GM19463 (cell line): ENCODE measurements at regions not wholly inside any gene's neighbourhood (a gene's known extent, or its start where the extent isn't known, plus 50 kb on each side); places are given as distances from the start of the nearest gene placed in this dataset.
"Not testable (repeated sequence)": the region's sequence is repeated elsewhere in the genome, so short reads cannot be mapped to it uniquely, and the experiment has no call there.

ENCODE experiments used
- ATAC-seq: cut with Tn5 transposase; IDR thresholded peaks from one replicate; pipeline ENCODE4 v1.9.1; 2021; ENCODE audit warnings: mild to moderate bottlenecking, moderate library complexity; ENCODE audit not compliant: unreplicated experiment

DNA sequence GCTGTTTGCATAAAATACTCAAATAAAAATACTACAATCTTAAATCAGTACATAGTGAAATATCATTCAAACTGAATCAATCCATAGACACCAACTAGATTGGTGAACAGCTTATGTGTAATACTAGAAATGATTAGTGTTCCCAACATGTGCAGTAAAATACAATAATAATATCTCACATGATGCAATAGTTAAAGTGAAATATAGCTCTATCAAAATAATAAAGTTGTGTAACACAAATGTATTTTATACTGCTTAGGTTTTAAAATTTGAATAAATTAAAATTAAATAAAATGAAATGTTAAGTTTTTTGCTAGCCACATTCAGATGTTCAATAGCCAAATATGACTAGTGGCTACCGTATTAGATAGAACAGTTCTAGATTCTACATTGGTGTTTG is 714.1 kb downstream of the ZNF385D start:
- no peak for ATAC-seq

DNA sequence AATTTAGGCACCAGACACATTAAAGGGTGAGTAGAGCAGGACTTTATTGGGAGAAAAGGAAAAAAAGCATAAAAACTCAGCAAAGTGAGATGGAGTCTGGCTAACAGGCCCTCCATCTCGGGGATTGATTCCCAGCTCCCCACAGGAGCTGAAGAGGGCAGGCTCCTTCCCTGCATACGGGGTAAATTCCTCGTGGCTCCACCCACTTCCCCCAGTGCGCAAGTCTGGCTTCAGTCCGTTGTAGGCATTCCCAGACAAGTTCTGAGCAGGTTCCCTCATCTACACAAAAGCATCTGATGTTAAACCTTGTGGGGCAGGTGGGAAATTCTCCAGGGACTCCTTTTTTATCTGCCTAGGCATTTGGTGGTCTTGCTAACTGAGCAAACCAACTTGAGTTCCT is 722.6 kb downstream of the ZNF385D start:
- no peak for ATAC-seq

DNA sequence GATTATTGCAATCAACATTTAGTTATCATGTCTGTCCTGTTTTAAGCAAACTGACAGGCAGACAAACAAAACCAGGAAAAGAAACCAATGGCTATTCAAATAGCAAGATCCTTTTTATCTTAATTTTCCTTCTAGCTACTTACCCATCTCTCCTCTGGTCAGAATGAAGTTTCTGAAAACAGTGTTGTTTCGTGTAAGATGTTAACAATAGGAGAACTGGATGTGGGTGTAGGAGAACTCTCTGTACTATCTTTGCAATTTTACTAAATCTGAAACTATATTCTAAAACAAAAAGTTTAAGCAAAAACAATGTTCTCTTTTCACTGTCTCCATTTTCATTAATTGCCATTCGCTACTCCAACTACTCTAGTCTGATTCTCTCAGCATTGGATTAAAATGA is 726.4 kb downstream of the ZNF385D start:
- no peak for ATAC-seq

DNA sequence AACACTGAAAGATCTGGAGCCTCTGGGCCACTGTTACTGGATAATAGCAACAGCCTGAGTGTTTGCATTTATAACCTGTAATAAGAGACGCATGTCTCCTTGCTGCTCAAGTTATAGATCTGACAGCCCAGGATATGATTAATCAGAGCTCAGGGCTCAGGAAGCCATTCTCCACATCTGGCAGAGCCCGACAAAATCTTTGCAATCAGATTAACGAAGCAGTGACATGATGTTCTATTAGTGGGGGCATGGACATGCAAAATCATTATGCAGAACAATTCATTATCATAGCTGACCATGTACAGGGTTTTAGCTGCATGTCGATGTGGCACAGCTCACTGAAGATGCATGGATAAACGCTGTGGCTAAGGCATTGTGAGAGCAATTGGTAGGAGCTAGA is 730.3 kb downstream of the ZNF385D start:
- no peak for ATAC-seq

DNA sequence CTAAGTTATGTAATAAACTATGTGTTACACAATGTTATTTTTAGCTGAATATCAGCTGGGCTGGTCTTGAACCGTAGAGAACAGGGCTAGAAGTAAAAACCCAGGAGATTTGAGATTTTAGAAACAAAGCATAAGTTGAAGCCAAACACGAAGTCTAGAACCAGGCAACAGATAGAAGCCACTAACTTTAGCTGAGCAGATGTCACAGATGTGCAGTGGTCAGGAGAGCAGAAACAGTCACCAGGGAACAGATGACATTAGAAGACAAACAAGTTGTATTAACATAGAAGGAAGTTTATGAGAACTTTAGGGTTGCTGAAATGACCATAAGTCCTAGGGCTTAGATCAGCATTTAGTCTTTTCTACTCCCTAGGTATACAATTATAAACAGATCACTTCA is 731.0 kb downstream of the ZNF385D start:
- no peak for ATAC-seq

DNA sequence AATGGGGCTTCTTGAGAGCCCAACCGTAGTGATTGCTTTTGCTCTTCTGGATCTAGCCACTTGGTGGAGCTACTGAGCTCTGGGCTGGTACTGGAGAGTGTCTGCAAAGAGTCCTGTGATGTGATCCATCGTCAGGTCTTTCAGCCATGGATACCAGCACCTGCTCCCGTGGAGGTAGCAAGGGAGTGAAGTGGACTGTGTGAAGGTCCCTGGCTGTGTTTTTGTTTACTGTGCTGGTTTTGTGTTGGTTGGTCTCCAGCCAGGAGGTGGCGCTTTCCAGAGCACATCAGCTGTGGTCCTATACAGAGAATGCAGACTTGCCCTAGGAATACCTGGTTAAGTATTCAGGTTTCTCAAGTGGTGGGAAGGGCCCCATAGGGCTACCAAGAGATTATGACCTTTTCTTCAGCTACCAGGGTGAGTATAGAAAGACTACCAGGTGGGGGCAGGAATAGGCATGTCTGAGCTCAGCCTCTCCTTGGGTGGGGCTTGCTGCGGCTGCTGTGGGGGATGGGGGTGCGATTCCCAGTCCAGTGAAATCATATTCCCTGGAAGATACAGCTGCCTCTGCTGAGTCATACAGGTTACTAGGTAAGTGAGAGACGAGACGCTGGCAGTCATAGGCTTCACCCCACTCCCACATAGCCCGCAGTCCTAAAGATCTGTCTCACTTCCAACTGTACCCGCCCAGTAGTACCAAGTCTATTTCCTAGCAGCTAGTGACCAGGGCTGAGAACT is 733.7 kb downstream of the ZNF385D start:
- no peak for ATAC-seq

DNA sequence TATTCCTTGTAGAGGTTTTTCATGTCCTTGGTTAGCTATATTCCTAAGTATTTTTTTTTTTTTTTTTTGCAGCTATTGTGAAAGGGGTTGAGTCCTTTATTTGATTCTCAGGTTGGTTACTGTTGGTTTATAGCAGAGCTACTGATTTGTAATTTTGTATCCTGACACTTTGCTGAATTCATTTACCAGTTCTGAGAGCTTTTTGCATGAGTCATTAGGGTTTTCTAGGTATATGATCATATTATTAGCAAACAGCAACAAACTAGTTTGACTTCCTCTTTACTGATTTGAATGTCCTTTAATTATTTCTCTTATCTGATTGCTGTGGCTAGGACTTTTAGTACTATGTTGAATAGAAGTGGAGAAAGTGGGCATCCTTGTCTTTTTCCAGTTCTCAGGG is 737.4 kb downstream of the ZNF385D start:
- no peak for ATAC-seq

DNA sequence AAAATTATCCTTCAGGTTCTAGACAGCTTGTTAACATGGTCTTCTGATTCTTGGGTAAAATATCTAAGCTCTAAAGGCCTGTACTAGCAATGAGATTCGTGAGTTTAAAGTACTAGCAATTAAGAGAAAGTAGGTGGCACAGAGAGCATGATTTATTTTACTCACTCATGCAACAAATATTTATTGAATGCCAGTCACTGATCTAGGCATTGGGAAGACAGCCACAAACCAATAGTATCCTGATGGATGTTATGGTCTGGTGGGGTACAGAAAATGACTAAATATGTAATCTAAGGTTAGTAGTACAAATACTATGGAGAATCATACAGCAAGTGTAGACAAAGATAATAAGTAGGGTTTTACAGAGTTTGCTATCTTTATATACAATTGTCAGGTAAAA is 751.3 kb downstream of the ZNF385D start:
- ATAC-seq, result no peak

DNA sequence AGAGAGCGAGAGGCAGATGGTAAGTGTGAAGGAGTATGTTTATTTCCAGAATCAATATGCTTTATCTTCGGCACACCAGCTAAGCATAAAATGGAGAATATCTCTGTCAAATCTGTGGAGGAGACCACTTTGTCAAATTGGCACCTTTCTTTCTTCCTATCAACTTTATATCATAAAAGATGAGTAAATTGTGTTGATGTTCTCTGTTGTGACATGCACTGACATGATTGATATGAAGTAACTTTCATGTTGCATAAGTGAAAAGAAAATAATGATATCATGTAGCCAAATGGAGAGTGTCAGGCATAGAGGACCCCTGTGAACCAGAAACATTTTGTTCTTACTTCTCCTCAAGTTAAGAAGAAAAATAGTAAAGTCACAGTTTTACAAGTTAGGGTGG is 753.8 kb downstream of the ZNF385D start:
- ATAC-seq, result no peak

DNA sequence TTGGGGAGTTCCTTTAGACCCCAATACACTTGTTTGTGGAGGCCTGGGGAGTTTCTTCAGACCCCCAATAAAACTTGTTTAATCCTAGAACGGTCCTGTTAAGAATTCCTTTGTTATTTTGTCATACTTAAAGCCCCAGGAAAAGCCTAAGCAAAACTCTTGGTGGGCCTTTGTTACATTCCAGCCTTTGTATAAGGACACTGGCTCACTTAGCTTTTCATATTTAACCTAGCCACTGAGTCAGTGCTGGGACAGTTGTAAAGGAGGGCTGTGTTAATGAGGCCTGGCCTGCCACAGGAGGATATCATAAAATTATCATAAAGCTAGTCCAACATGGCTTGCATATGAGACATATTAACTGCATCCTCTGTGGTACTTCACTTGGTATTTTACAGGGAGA is 760.1 kb downstream of the ZNF385D start:
- ATAC-seq, result no peak

DNA sequence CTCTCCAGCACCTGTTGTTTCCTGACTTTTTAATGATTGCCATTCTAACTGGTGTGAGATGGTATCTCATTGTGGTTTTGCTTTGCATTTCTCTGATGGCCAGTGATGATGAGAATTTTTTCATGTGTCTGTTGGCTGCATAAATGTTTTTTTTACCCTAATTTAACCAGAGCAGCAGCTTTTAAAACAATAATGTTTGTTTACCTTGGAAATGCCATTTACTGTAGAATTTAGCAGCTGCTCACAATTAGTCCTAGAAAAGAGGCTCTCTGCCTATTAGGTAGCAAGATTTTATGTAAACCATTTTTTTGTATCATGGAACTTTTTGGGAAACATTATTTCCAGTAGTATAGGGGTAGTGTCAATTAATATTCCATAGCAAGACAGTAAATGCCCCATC is 761.4 kb downstream of the ZNF385D start:
- ATAC-seq, result not testable (repeated sequence)

DNA sequence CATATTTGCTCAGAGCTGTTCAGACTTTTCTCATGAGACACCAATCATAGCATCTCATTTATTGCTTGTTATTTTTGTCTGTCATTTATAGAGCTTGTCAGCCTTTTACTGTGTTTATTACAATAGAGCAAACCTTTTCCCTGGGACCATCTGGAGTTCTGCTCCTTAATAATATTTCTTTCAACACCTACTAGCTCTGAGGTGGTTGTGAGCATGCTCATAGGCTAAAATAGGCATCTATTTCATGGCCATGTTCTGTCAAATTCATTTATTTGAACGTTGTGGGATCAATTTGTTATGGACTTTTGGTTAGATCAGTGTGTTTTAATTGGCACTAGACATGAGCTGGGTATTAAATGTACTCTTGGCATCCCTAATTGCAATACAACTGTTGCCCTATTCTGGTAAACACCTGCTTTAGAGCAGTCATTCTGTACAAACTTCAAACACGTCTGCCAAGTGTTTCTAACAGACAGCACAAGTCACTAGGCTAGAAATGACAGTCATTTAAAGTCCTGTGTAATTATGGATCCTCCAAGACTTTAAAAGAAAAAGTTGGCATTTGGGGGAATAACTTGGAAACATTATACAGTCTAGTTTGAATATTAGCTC is 766.3 kb downstream of the ZNF385D start:
- ATAC-seq, result no peak

DNA sequence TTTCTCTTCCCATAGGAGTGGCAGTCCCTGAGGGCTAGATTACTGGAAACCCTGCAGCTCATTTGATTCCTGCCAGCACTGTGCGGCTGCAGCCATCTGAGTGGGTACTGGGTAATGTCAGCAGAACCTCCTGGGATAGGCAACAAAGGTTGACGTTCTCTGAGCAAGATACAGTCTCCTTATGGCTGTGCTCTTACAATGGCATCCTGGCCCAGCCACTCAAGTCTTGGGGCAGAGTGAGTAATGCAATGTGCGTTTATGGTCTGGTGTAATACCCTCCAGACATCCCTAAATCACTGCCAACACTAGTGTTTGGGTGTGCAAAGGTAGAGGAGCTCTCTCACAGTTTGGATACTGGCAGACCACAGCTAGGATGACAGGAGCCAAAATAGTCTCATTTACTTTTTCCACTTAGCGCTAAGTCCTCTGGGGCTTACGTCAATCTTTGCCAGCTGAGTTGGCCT is 775.8 kb downstream of the ZNF385D start:
- ATAC-seq, result no peak

DNA sequence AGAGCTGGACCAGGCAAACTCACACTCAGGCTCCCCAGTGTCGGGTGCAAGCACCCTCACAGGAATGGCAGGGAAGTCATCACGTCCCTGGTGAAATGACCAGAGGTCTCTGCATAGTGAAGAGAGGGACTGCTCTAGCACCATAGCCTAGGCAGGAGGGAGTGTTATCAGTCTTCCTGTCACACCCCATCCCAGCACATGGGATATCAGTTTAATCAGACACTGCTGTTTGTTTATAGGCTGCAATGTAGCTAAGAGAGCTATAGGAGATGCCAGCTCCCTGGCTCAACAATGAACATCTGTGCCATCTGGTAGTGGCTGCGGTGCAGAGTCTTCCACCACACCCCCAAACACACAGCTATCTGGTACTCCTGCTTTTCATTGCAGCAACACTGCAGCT is 776.6 kb downstream of the ZNF385D start:
- no peak for ATAC-seq

DNA sequence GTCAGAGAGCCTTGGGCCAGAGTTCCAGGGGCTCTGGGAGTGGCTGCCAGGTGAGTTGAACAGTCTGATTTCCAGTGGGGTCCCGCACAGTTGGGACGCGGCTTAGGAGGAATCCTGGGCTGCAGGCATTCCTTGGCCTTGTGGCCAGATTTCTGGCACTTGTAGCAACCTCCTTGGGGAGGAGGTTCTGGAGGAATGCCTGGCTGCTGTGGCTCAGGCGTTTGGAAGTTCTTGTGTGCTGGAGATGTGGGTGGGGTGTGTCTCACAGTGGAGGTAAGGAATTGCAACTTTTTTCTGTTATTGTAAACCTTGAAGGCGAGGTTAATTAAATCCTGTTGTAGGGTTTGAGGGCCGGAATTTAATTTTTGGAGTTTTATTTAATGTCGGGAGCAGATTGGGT is 780.2 kb downstream of the ZNF385D start:
- not testable (repeated sequence) for ATAC-seq

DNA sequence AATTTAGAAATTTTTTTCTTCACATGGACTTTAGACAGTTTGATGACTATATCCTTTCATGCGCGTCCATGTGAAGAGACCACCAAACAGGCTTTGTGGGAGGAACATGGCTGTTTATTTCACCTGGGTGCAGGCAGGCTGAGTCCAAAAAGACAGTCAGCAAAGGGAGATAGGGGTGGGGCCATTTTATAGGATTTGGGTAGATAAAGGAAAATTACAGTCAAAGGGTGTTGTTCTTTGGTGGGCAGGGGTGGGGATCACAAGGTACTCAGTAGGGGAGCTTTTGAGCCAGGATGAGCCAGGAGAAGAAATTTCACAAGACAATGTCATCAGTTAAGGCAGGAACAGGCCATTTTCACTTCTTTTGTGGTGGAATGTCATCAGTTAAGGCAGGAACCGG is 781.5 kb upstream of the SGO1 start:
- not testable (repeated sequence) for ATAC-seq

DNA sequence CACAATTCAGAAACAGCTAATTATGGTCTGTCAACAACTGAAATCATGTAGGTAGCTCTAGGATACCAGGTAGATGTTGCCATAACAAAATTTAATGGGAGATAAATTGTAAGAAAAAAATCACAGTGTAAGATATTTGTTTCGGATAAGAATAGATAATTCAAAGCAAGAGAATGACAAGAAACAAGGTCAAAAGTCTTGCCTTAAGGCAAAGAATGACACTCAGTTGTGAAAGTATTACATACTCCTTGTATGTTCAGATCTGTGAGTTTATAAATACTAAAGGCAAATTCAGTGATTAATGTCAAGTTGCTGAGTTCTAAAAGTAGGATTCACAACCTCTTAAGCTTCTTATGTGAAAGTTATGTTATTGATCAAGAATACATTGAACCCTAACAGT is 772.2 kb upstream of the SGO1 start:
- no peak for ATAC-seq

DNA sequence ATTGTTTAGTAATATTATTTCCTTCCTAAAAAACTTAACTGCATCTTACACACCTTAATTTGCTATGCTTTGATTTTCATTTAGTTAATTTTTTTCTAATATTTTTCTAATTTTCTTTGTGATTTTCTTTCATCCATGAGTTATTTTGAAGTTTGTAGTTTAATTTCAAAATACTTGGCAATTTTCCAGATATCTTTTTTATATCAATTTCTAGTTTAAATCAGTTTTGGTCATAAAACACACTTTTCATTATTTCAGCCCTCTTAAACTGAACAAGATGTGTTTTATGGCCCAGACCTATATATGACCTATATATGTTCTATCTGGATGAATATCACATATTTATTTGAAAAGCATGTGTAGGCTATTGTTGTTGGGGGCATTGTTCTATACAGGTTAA is 759.9 kb upstream of the SGO1 start:
- no peak for ATAC-seq

DNA sequence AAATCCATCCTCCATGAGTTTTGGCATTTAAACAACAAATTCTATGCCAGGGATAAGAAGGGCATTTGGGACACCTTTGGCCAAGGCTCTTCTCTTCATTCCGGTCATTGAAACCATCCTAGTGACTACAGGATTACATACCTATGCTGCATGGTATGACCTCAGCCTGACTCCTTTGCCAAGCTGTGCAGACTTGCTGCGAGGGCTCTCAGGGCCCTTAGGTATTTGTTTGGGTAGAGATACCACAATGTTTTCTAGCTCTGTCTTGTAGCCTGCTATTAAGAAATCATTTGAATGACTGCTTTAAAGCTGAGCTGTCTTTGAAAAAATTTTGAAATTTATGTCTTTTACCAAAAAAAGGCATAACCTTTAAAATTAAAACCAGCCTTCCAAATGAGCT is 749.8 kb upstream of the SGO1 start:
- ATAC-seq, result no peak

DNA sequence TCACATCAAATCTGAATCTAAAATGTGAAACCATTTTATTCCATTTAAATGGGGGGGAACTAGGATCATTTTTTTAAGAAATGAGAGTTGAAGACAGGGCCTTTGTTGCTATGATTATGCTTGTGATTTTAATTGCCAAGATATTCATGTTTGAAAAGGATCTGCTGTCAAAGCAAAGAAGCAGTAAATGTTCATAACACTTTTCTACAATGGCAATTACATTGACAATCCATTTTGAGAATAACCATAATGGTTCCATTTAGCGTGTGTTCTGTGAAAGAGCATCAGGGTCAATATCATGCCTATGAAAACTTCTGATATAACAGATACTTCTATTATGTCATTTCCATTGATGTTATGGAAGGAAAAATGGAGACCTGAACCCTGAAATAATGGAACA is 745.8 kb upstream of the SGO1 start:
- no peak for ATAC-seq

DNA sequence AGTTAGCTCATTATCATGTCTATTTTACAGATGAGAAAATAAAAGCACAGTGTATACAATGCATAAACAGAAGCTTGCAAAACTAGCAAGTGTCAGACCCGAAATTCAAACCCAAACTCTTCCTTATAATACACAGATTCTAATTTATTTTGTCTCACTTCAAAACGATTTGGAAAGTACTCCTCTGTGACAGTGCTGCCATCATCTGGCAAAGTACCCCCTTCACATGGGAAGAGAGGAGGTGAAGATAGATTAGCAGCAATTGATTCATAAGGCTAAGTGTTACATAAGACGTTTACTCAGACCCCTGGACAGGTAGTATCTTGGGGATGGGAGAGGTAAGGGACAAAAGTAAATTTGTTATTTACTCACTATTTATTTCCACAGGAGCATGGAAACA is 744.0 kb upstream of the SGO1 start:
- no peak for ATAC-seq

DNA sequence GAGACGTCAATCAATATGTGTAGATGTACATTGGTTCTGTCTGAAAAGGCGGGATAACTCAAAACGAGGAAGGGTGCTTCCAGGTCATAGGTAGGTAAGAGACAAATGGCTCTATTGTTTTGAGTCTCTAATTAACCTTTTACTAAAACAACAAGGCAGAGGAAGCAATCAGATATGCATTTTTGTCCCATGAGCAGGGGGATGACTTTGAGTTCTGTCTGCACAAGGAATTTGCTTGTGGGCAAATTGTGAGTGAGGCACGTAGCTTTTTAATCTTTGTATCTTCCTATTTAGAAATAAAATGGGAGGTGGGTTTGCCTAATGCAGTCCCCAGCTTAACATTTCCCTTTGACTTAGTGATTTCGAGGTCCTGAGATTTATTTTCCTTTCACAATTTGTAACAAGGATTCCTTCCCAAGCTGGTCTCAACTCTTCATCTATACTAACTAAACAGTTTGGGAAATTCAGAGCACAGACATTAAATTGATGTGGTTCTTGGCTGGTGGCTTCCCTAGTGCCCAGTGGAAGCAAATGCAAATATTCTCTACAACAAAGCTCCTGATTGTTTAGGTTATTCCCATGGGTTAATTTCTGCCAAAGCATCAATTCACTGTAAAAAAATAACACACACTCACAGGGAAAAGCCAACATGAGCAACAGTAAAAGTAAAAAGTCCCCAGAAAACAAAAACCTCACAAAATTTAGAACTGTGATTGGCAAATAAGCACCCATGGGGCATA is 738.8 kb upstream of the SGO1 start:
- no peak for ATAC-seq
